Psoas muscle (tissue), 7 donors: ENCODE measurements at regions not wholly inside any gene's neighbourhood (a gene's known extent, or its start where the extent isn't known, plus 50 kb on each side); places are given as distances from the start of the nearest gene placed in this dataset.
A peak's percentile ranks its signal among the peaks of the same experiment; 100 is the strongest.

Experiments
- ATAC-seq, 4 donors: fragments of 200-7000 bp; cut with Tn5 transposase; one replicate each; pipeline ENCODE4 v1.9.1; 2020; ENCODE audit warnings: moderate library complexity in 3 of 4, mild to moderate bottlenecking in 2 of 4
- DNase-seq, 2 donors: peaks; one replicate each; pipeline ENCODE4 v3.0.0-alpha.2; 2020
- H3K27ac ChIP-seq: fragments of 200-600 bp; one replicate; pipeline ENCODE4 v1.8.0; 2022
- H3K27me3 ChIP-seq, 3 donors: fragments of 200-600 bp in 1 of 3; one replicate each; pipeline versions ENCODE4 v1.6.1 to v1.8.0; 2013 to 2022; ENCODE audit warnings: low read length in 2 of 3, mild to moderate bottlenecking in 2 of 3, moderate library complexity in 1 of 3; ENCODE audit not compliant: insufficient read depth in 3 of 3
- H3K36me3 ChIP-seq, 2 donors: fragments of 200-600 bp in 1 of 2; one replicate each; pipeline versions ENCODE4 v1.6.1 to v1.8.0; 2013 to 2022; ENCODE audit warnings: low read depth in 1 of 2, mild to moderate bottlenecking in 1 of 2, moderate library complexity in 1 of 2; ENCODE audit not compliant: insufficient read depth in 1 of 2
- H3K4me1 ChIP-seq: fragments of 200-600 bp; one replicate; pipeline ENCODE4 v1.8.0; 2022
- H3K4me3 ChIP-seq: fragments of 200-600 bp; one replicate; pipeline ENCODE4 v1.8.0; 2022; ENCODE audit warnings: mild to moderate bottlenecking
- H3K9me3 ChIP-seq: fragments of 200-600 bp; one replicate; pipeline ENCODE4 v1.8.0; 2022
- WGBS, 3 donors: extraction: QIAGEN DNeasy Blood & Tissue Kit; methylation state at CpG; one replicate each; pipeline versions ENCODE4 v1.1.6 to v1.1.7; 2013; 5-methylcytosine and 5-hydroxymethylcytosine counted together
- intact Hi-C, 2 donors: fragments of 100-400 bp; cut with DNase I; formaldehyde crosslinking; loops; one replicate each; pipeline versions ENCODE4 v1.11.0 to v1.14.2; 2022
- TF ChIP-seq, protein P1 (sequence below): fragments of 200-600 bp; IDR thresholded peaks from one replicate; pipeline ENCODE4 v1.8.0; 2022; ENCODE audit warnings: antibody characterized with exemption
- donor health status: healthy with polysubstance abuse.
- donor health status: DM: no; HTN: no; CAD: no; lungs with moderate emphysema.
- donor health status: Bipolar disorder and iron deficiency.
- donor health status: healthy.
- donor health status: DM: yes; HTN: yes; CAD: no.
- donor health status: DM: no; HTN: no; CAD: no.
- donor health status: DM: yes; HTN: yes; CAD: no.

DNA sequence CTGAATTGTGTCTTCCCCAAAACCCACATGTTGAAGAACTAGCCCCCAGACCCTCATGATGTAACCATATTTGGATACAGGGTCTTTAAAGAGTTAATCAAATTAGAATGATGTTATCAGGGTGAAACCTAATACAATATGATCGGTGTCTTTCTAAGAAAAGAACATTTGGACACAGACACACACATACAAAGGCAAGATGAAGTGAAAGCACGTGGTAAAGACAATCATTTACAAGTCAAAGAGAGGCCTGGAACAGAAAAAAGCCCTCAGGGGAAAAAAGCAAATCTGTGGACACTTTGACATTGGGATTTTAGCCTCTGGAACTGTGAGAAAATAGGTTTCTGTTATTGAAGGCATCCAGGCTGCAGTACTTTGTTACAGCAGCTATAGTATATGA, 733.4 kb downstream of the JRKL start:
- intact Hi-C loops = no loop called here
- ATAC-seq = no peak
- 17 to 25% (median 21%) methylated on average over 2 of the region's 2 CpGs for WGBS, 3 donors
- no peak overlapping the region for H3K4me3 ChIP-seq
- H3K9me3 ChIP-seq = no peaks in the 10 kb centered on the region
- no peaks in the 10 kb centered on the region for H3K4me1 ChIP-seq
- no peaks in the 10 kb centered on the region for H3K27me3 ChIP-seq
- DNase-seq = no peak
- TF ChIP-seq, protein P1, sequence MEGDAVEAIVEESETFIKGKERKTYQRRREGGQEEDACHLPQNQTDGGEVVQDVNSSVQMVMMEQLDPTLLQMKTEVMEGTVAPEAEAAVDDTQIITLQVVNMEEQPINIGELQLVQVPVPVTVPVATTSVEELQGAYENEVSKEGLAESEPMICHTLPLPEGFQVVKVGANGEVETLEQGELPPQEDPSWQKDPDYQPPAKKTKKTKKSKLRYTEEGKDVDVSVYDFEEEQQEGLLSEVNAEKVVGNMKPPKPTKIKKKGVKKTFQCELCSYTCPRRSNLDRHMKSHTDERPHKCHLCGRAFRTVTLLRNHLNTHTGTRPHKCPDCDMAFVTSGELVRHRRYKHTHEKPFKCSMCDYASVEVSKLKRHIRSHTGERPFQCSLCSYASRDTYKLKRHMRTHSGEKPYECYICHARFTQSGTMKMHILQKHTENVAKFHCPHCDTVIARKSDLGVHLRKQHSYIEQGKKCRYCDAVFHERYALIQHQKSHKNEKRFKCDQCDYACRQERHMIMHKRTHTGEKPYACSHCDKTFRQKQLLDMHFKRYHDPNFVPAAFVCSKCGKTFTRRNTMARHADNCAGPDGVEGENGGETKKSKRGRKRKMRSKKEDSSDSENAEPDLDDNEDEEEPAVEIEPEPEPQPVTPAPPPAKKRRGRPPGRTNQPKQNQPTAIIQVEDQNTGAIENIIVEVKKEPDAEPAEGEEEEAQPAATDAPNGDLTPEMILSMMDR = no peak
- H3K27ac ChIP-seq = no peak overlapping the region
- H3K36me3 ChIP-seq = no peaks in the 10 kb centered on the region

DNA sequence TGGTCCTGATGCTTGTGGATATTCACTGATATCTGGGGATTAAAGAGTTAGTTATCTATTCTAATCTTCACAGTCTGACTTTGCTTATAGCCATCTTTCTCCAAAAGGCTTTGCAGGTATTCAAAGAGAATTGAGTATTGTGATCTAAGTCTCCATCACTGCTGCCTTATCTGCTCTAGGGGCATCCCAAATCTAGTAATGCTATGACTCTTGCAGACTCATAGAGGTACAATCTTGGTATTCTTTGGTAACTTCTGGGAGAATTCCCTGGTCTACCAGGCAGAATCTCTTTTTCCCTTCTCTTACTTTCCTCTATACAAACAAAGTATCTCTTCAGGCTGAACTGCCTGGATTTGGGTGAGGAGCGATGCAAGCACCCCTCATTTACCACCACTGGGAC, 746.3 kb downstream of the JRKL start:
- intact Hi-C loops = no loop called here
- DNase-seq (no peak), ATAC-seq (no peak)
- Histone ChIP-seq H3K4me1 (no peaks in the 10 kb centered on the region), H3K27me3 (no peaks in the 10 kb centered on the region), H3K36me3 (no peaks in the 10 kb centered on the region), H3K27ac (no peak overlapping the region), H3K4me3 (no peak overlapping the region), H3K9me3 (peaks cover 2% of the 10 kb centered on the region)
- WGBS, 3 donors = 85 to 90% (median 89%) methylated on average over 1 of the region's 1 CpG
- TF ChIP-seq, protein P1 = no peak

DNA sequence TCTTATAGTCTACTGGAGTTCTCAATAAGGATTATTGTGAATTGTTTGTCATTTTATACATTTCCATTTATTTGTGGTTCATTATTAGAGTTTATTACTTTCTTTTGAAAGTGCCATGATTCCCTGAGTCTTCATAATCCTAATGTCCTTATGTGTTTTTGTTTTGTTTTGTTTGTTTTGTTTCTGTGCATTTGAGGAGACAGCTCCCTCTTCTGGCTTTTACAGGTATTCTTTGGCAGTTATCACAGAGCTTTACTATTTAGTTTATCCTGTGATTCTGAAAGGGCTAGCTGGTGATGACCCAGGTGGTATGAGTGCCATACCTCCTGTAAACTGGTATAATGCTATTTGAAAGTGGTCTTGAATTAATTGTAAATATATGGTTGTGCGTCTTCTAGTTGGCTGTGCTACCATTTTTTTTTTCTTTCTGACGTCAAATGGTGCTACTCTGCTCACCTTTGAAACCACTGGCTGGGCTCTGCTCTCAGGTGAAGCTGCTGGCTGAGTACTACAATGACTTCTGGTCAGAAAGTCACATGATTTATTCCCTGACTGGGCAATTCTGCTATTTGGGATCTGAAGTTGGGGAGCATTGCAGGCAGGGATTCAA, 751.2 kb downstream of the JRKL start:
- TF ChIP-seq, protein P1 = peak; percentile 4
- Histone ChIP-seq H3K9me3 (no peaks in the 10 kb centered on the region), H3K4me3 (no peak overlapping the region), H3K27me3 (no peaks in the 10 kb centered on the region), H3K36me3 (no peaks in the 10 kb centered on the region), H3K4me1 (no peaks in the 10 kb centered on the region), H3K27ac (no peak overlapping the region)
- ATAC-seq (no peak), DNase-seq (no peak)
- intact Hi-C loops = loop anchor here in 1 of 2 donors (10.0 kb wide), 1 partner anchor 676 kb away; no protein-coding TSS in a partner anchor
- 49 to 78% (median 63%) methylated on average over 2 of the region's 2 CpGs for WGBS, 3 donors

DNA sequence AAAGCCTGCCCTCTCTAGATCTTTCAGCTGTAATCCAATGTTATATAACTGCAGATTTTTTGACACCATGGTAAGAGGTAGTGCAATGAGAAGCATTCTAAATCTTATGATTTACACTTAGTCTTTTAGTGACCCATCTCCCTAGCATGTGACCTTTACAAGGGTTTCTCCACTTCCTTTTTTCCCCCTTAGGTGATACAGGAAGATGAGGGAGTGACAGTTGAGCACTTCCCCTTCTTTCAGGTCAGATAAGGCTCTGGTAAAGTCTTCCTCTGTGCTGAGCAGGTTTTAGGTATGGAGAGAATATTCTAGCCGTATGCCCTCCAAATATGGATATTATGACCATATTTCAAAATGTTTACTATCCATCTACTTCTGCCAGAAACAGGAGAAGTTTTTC, 753.6 kb downstream of the JRKL start:
- 54 to 71% (median 68%) methylated on average over 1 of the region's 1 CpG for WGBS, 3 donors
- H3K27ac ChIP-seq = no peak overlapping the region

More for the DNA sequence above, 753.6 kb downstream of the JRKL start:
- ATAC-seq (no peak), DNase-seq (no peak)
- Histone ChIP-seq H3K4me1 (no peaks in the 10 kb centered on the region), H3K36me3 (no peaks in the 10 kb centered on the region), H3K9me3 (no peaks in the 10 kb centered on the region), H3K27me3 (no peaks in the 10 kb centered on the region), H3K4me3 (no peak overlapping the region)
- TF ChIP-seq, protein P1 = no peak
- intact Hi-C loops = loop anchor here in 1 of 2 donors (10.0 kb wide), 1 partner anchor 679 kb away; no protein-coding TSS in a partner anchor
